Mammary epithelial cell (primary cell): ENCODE measurements at regions not wholly inside any gene's neighbourhood (a gene's known extent, or its start where the extent isn't known, plus 50 kb on each side); places are given as distances from the start of the nearest gene placed in this dataset.

ENCODE experiments used
- EZH2 ChIP-seq: IDR thresholded peaks from 2 replicates; pipeline ENCODE4 v1.6.1; 2012; ENCODE audit warnings: low read length, inconsistent platforms, borderline replicate concordance
- TF ChIP-seq, protein P1 (sequence below), 2 donors: IDR thresholded peaks in 1 of 2; conservative IDR thresholded peaks in 1 of 2; 2 replicates each; pipeline ENCODE4 v1.5.1; 2011 to 2012; ENCODE audit warnings: inconsistent platforms in 2 of 2, low read length in 2 of 2, mild to moderate bottlenecking in 2 of 2, control low read depth in 1 of 2, low read depth in 1 of 2; ENCODE audit not compliant: insufficient read depth in 1 of 2; ENCODE audit errors: extremely low read depth in 1 of 2

DNA sequence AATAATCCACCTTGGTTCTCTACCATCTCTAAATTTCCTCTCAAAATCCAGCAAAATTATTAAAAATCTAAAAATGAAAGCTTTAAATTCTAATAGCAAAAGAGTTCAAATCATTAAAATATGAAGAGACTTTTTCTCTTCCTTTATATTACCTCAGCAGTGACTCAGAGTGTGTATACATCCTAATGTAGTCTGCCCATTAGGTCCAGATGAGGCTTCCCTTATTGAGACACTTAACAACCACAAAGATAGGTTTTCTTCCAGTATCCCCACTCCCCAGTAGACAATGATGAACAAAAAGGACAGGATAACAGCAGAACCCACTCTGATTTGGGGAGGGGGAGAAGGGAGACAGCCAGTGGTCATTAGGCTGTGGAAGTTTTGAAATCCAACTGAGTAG, 61.5 kb upstream of the DCBLD2 start:
- TF ChIP-seq, protein P1, sequence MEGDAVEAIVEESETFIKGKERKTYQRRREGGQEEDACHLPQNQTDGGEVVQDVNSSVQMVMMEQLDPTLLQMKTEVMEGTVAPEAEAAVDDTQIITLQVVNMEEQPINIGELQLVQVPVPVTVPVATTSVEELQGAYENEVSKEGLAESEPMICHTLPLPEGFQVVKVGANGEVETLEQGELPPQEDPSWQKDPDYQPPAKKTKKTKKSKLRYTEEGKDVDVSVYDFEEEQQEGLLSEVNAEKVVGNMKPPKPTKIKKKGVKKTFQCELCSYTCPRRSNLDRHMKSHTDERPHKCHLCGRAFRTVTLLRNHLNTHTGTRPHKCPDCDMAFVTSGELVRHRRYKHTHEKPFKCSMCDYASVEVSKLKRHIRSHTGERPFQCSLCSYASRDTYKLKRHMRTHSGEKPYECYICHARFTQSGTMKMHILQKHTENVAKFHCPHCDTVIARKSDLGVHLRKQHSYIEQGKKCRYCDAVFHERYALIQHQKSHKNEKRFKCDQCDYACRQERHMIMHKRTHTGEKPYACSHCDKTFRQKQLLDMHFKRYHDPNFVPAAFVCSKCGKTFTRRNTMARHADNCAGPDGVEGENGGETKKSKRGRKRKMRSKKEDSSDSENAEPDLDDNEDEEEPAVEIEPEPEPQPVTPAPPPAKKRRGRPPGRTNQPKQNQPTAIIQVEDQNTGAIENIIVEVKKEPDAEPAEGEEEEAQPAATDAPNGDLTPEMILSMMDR (conservative IDR thresholded peaks at IDR 0.05 in 1 of 2, IDR thresholded peaks at IDR 0.05 in 1 of 2; ENCODE audit: extremely low read depth in 1 of 2, insufficient read depth in 1 of 2, low read depth in 1 of 2, low read length in 2 of 2), result no peak
- TF ChIP-seq EZH2, result no peak
